Glomerular visceral epithelial cell (primary cell): ENCODE measurements at regions not wholly inside any gene's neighbourhood (a gene's known extent, or its start where the extent isn't known, plus 50 kb on each side); places are given as distances from the start of the nearest gene placed in this dataset.
A peak's percentile ranks its signal among the peaks of the same experiment; 100 is the strongest.
"Not testable (repeated sequence)": the region's sequence is repeated elsewhere in the genome, so short reads cannot be mapped to it uniquely, and the experiment has no call there.

Experiments used
- DNase-seq: peaks from one replicate; pipeline ENCODE4 v3.0.0-alpha.2; 2016; ENCODE audit errors: extremely low spot score

- no peak for DNase-seq
Measured at GRCh38 chr1:245062741-245063305, 92.0 kb upstream of the KIF26B start.

- DNase-seq = not testable (repeated sequence)
Measured at GRCh38 chr1:245061808-245062207, 93.0 kb upstream of the KIF26B start.

- no peak for DNase-seq
Measured at GRCh38 chr1:245060684-245061374, 94.0 kb upstream of the KIF26B start.

GRCh38 chr1:245059806-245060424, 94.9 kb upstream of the KIF26B start:
- DNase-seq = no peak

- no peak for DNase-seq
Measured at GRCh38 chr1:245058882-245059281, 95.9 kb upstream of the KIF26B start.

- no peak for DNase-seq
Measured at GRCh38 chr1:245058436-245058835, 96.3 kb upstream of the KIF26B start.

- no peak for DNase-seq
Measured at GRCh38 chr1:245056913-245057312, 97.9 kb upstream of the KIF26B start.

- DNase-seq = not testable (repeated sequence)
Measured at GRCh38 chr1:245056296-245056695, 98.5 kb upstream of the KIF26B start.

GRCh38 chr1:245055752-245056151, 99.0 kb upstream of the KIF26B start:
- no peak for DNase-seq

- no peak for DNase-seq
Measured at GRCh38 chr1:245054507-245055270, 100.1 kb upstream of the KIF26B start.

GRCh38 chr1:245054105-245054504, 100.7 kb upstream of the KIF26B start:
- no peak for DNase-seq

- no peak for DNase-seq
Measured at GRCh38 chr1:245052258-245052657, 102.5 kb upstream of the KIF26B start.

GRCh38 chr1:245051349-245052221, 103.2 kb upstream of the KIF26B start:
- DNase-seq = no peak

- DNase-seq = no peak
Measured at GRCh38 chr1:245046769-245047168, 108.0 kb upstream of the KIF26B start.

GRCh38 chr1:245046315-245046714, 108.5 kb upstream of the KIF26B start:
- DNase-seq = no peak

- peak; percentile 58 for DNase-seq
Measured at GRCh38 chr1:245045087-245045881, 109.5 kb upstream of the KIF26B start.

GRCh38 chr1:245043611-245043940, 111.2 kb upstream of the KIF26B start:
- DNase-seq = no peak

- DNase-seq = no peak
Measured at GRCh38 chr1:245041058-245041698, 113.6 kb upstream of the KIF26B start.

GRCh38 chr1:245039196-245039595, 115.6 kb upstream of the KIF26B start:
- no peak for DNase-seq

GRCh38 chr1:245036102-245036501, 118.7 kb upstream of the KIF26B start:
- DNase-seq = no peak
